ENCODE measurements at regions not wholly inside any gene's neighbourhood (a gene's known extent, or its start where the extent isn't known, plus 50 kb on each side); places are given as distances from the start of the nearest gene placed in this dataset.
"Not testable (repeated sequence)": the region's sequence is repeated elsewhere in the genome, so short reads cannot be mapped to it uniquely, and the experiment has no call there.

DNA sequence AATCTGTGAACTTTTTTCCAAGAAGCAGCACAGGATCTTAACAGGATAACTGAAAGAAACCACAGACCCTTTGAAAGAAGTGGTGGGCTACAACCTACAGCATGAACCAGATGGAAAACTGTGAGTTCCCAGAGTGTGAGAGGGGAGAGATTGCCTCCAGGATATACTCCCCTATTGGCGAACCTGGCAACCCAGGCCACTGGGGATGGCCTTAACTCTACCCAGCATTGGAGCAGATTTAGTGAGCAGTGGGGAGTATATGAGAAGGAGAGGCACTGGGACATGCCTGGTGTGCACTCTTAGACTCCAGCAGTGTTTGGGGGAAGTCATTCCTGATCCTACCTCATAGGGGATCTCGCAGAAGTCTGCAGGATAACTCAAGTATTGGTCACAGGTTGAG, 201.0 kb upstream of the TP63 start:
- ChIA-PET POLR2A (no interaction called here), CTCF (no interaction called here)
- no peak overlapping the region for H3K4me3 ChIP-seq (ENCODE audit: low read depth, low read length)
- no peak for DNase-seq (ENCODE audit: low read depth, low spot score)
- TF ChIP-seq, protein P1, sequence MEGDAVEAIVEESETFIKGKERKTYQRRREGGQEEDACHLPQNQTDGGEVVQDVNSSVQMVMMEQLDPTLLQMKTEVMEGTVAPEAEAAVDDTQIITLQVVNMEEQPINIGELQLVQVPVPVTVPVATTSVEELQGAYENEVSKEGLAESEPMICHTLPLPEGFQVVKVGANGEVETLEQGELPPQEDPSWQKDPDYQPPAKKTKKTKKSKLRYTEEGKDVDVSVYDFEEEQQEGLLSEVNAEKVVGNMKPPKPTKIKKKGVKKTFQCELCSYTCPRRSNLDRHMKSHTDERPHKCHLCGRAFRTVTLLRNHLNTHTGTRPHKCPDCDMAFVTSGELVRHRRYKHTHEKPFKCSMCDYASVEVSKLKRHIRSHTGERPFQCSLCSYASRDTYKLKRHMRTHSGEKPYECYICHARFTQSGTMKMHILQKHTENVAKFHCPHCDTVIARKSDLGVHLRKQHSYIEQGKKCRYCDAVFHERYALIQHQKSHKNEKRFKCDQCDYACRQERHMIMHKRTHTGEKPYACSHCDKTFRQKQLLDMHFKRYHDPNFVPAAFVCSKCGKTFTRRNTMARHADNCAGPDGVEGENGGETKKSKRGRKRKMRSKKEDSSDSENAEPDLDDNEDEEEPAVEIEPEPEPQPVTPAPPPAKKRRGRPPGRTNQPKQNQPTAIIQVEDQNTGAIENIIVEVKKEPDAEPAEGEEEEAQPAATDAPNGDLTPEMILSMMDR (IDR thresholded peaks at IDR 0.05; ENCODE audit: insufficient read depth, low read length, missing control alignments): no peak

DNA sequence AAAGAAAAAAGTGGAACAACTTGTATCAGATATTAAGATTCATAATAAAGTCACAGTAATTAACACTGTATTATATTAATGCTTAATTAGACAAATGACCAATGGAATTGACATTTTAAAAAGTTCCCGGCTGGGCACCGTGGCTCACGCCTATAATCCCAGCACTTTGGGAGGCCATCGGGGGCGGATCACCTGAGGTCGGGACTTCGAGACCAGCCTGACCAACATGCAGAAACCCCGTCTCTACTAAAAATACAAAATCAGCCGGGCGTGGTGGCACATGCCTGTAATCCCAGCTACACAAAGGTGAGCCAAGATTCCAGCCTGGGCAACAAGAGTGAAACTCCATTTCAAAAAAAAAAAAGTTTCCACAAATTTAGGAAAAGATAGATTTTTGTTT, 188.9 kb upstream of the TP63 start:
- POLR2A ChIA-PET; H3K4me3 ChIP-seq (ENCODE audit: low read depth, low read length); CTCF ChIA-PET: not testable (repeated sequence)

GRCh38 chr3:189446959-189447560, 184.1 kb upstream of the TP63 start:
- CTCF ChIA-PET: no interaction called here
- TF ChIP-seq, protein P1 (IDR thresholded peaks at IDR 0.05; ENCODE audit: insufficient read depth, low read length, missing control alignments): no peak

More for the DNA sequence above, 188.9 kb upstream of the TP63 start:
- not testable (repeated sequence) for DNase-seq (ENCODE audit: low read depth, low spot score)

DNA sequence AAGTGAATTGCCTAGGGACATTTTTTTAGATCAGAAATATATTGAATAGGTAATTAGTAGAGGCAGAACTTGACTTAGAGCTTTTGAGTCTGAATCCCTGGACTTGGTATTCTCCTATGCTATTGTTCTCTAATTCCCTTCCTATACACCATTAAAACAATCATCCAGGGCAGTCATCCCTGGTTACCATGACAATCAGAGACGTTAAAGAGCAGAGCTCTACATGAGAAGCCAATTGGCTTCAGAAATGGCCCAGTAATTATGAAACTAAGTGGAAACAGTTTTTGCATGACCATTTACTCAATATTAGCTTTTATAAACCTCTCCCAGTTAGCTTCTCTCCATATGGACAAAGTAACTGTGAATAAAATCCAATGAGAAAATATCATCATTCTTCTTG, 182.1 kb upstream of the TP63 start:
- no peak overlapping the region for H3K4me3 ChIP-seq (ENCODE audit: low read depth, low read length)
- CTCF ChIA-PET: no interaction called here
- POLR2A ChIA-PET: no interaction called here
- no peak for DNase-seq (ENCODE audit: low read depth, low spot score)
- TF ChIP-seq, protein P1 (IDR thresholded peaks at IDR 0.05; ENCODE audit: insufficient read depth, low read length, missing control alignments): no peak

More at GRCh38 chr3:189446959-189447560, 184.1 kb upstream of the TP63 start:
- POLR2A ChIA-PET: interaction anchor here (0.6 kb wide), 1 partner anchor 547 kb away, joined by 8 read pairs; no protein-coding TSS in a partner anchor
- no peak overlapping the region for H3K4me3 ChIP-seq (ENCODE audit: low read depth, low read length)
- DNase-seq (ENCODE audit: low read depth, low spot score): no peak

GRCh38 chr3:189455009-189455408, 176.2 kb upstream of the TP63 start:
- ChIA-PET POLR2A (no interaction called here), CTCF (interaction anchor here (0.7 to 1.2 kb wide), 2 partner anchors 10 to 332 kb away, joined by 3 read pairs; no protein-coding TSS in a partner anchor)
- TF ChIP-seq, protein P1 (IDR thresholded peaks at IDR 0.05; ENCODE audit: insufficient read depth, low read length, missing control alignments): no peak
- no peak for DNase-seq (ENCODE audit: low read depth, low spot score)
- no peak overlapping the region for H3K4me3 ChIP-seq (ENCODE audit: low read depth, low read length)

GRCh38 chr3:189455641-189456417, 175.4 kb upstream of the TP63 start:
- ChIA-PET CTCF (interaction anchor here (0.7 to 1.2 kb wide), 3 partner anchors 10 to 493 kb away, joined by 3 read pairs; no protein-coding TSS in a partner anchor), POLR2A (no interaction called here)
- H3K4me3 ChIP-seq (ENCODE audit: low read depth, low read length): no peak overlapping the region

More at GRCh38 chr3:189455641-189456417, 175.4 kb upstream of the TP63 start:
- TF ChIP-seq, protein P1 (IDR thresholded peaks at IDR 0.05; ENCODE audit: insufficient read depth, low read length, missing control alignments): no peak
- no peak for DNase-seq (ENCODE audit: low read depth, low spot score)
